Activated B cell treated with CpG ODN at 0.5 μM for 24 hours (primary cell): ENCODE measurements at regions not wholly inside any gene's neighbourhood (a gene's known extent, or its start where the extent isn't known, plus 50 kb on each side); places are given as distances from the start of the nearest gene placed in this dataset.
"Not testable (repeated sequence)": the region's sequence is repeated elsewhere in the genome, so short reads cannot be mapped to it uniquely, and the experiment has no call there.

Source experiments
- ATAC-seq: fragments of 200-7000 bp; cut with Tn5 transposase; one replicate; pipeline ENCODE4 v1.10.0; 2021; ENCODE audit warnings: low read depth, mild to moderate bottlenecking, moderate library complexity
- CTCF ChIA-PET: fragments of 350-600 bp; sonication (Branson Sonifier 250); formaldehyde crosslinking; loops from one replicate; lab custom pipeline; 2021; ENCODE audit warnings: antibody characterized with exemption; lab: Charles Lee
- POLR2A ChIA-PET: fragments of 350-600 bp; sonication (Branson Sonifier 250); formaldehyde crosslinking; loops from one replicate; lab custom pipeline; 2021; ENCODE audit warnings: antibody characterized with exemption; lab: Charles Lee
- DNase-seq: peaks from one replicate; pipeline ENCODE4 v3.0.0; 2022
- H3K27ac Mint-ChIP-seq: one replicate; pipeline ENCODE4 v1.8.0; 2020; ENCODE audit warnings: mixed read lengths
- H3K27me3 Mint-ChIP-seq: one replicate; pipeline ENCODE4 v1.8.0; 2021; ENCODE audit warnings: mixed read lengths
- H3K36me3 Mint-ChIP-seq: one replicate; pipeline ENCODE4 v1.8.0; 2021; ENCODE audit warnings: low read depth, mixed read lengths
- H3K4me1 Mint-ChIP-seq: one replicate; pipeline ENCODE4 v1.8.0; 2021; ENCODE audit warnings: mixed read lengths
- H3K4me3 Mint-ChIP-seq: one replicate; pipeline ENCODE4 v1.8.0; 2020; ENCODE audit warnings: mild to moderate bottlenecking, mixed read lengths
- H3K9me3 Mint-ChIP-seq: one replicate; pipeline ENCODE4 v1.8.0; 2020; ENCODE audit warnings: mixed read lengths
- CTCF ChIP-seq: fragments of 200-600 bp; IDR thresholded peaks from one replicate; pipeline ENCODE4 v1.8.0; 2022; ENCODE audit warnings: antibody characterized with exemption, mild to moderate bottlenecking
- intact Hi-C: fragments of 100-400 bp; cut with micrococcal nuclease; formaldehyde crosslinking; loops from one replicate; pipeline ENCODE4 v1.15.1; 2024

- Mint-ChIP-seq H3K27me3 (no peaks in the 10 kb centered on the region), H3K36me3 (no peaks in the 10 kb centered on the region), H3K4me1 (peaks cover 29% of the 10 kb centered on the region), H3K4me3 (no peak overlapping the region), H3K27ac (peak overlapping the region; percentile 47), H3K9me3 (peaks cover 4% of the 10 kb centered on the region)
- intact Hi-C loops = loop anchor here (10.0 kb wide), 1 partner anchor 572 kb away; the partner anchor contains the start of gene RAP2B
- no peak for ATAC-seq
- no peak for TF ChIP-seq CTCF
- CTCF ChIA-PET = no interaction called here
- POLR2A ChIA-PET = no interaction called here
- no peak for DNase-seq
Observed at GRCh38 chr3:152593242-152593641, 241.7 kb upstream of the P2RY1 start.

- peak; percentile 96 for ATAC-seq
- intact Hi-C loops = loop anchor here (10.0 kb wide), 1 partner anchor 569 kb away; the partner anchor contains the start of gene RAP2B
- ChIA-PET CTCF (interaction anchor here (1.2 to 2.3 kb wide), 4 partner anchors 20 to 124 kb away, joined by 4 to 8 read pairs (median 6); no protein-coding TSS in a partner anchor), POLR2A (interaction anchor here (0.6 to 1.4 kb wide), 7 partner anchors 14 to 565 kb away, joined by 3 to 15 read pairs (median 3); no protein-coding TSS in a partner anchor)
- Mint-ChIP-seq H3K36me3 (no peaks in the 10 kb centered on the region), H3K4me3 (peak overlapping the region; percentile 79), H3K27ac (peak overlapping the region; percentile 98), H3K27me3 (no peaks in the 10 kb centered on the region), H3K4me1 (peaks cover 29% of the 10 kb centered on the region), H3K9me3 (peaks cover 4% of the 10 kb centered on the region)
- DNase-seq = no peak
- TF ChIP-seq CTCF = no peak
Observed at GRCh38 chr3:152595975-152596821, 238.7 kb upstream of the P2RY1 start.

DNA sequence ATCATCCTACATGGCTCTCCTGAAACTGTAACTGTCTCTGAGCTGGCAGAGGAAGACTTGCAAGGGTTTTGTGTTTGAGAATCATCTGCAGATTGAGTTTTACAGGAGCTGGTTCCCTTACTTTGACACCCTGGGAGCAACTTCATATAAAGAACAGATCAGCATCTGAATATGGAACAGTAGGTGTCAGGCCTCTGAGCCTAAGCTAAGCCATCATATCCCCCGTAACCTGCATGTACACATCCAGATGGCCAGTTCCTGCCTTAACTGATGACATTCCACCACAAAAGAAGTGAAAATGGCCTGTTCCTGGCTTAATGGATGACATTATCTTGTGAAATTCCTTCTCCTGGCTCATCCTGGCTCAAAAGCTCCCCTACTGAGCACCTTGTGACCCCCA, 238.1 kb upstream of the P2RY1 start:
- H3K9me3 Mint-ChIP-seq = not testable (repeated sequence)
- intact Hi-C loops = loop anchor here (10.0 kb wide), 1 partner anchor 568 kb away; the partner anchor contains the start of gene RAP2B
- H3K27ac Mint-ChIP-seq = peak overlapping the region; percentile 98

GRCh38 chr3:152606146-152606545, 228.8 kb upstream of the P2RY1 start:
- H3K27me3 Mint-ChIP-seq = no peaks in the 10 kb centered on the region
- CTCF ChIA-PET = no interaction called here

More for the DNA sequence above, 238.1 kb upstream of the P2RY1 start:
- not testable (repeated sequence) for H3K36me3 Mint-ChIP-seq, ATAC-seq, H3K27me3 Mint-ChIP-seq, H3K4me3 Mint-ChIP-seq, DNase-seq
- H3K4me1 Mint-ChIP-seq = peaks cover 29% of the 10 kb centered on the region
- CTCF ChIA-PET = interaction anchor here (1.2 to 2.3 kb wide), 3 partner anchors 21 to 73 kb away, joined by 4 to 8 read pairs (median 6); no protein-coding TSS in a partner anchor
- POLR2A ChIA-PET = interaction anchor here (0.6 to 1.4 kb wide), 4 partner anchors 13 to 564 kb away, joined by 3 to 12 read pairs (median 4); no protein-coding TSS in a partner anchor

GRCh38 chr3:152607179-152607578, 227.8 kb upstream of the P2RY1 start:
- Mint-ChIP-seq H3K9me3 (peaks cover 2% of the 10 kb centered on the region), H3K4me1 (no peaks in the 10 kb centered on the region), H3K27ac (no peak overlapping the region), H3K36me3 (no peaks in the 10 kb centered on the region), H3K4me3 (no peak overlapping the region), H3K27me3 (no peaks in the 10 kb centered on the region)
- intact Hi-C loops = no loop called here
- ChIA-PET CTCF (no interaction called here), POLR2A (no interaction called here)
- no peak for DNase-seq
- no peak for ATAC-seq
- TF ChIP-seq CTCF = no peak

More at GRCh38 chr3:152606146-152606545, 228.8 kb upstream of the P2RY1 start:
- POLR2A ChIA-PET = no interaction called here
- no peaks in the 10 kb centered on the region for H3K4me1 Mint-ChIP-seq
- intact Hi-C loops = no loop called here
- no peak for TF ChIP-seq CTCF
- ATAC-seq = no peak
- no peak for DNase-seq
- H3K9me3 Mint-ChIP-seq = peaks cover 2% of the 10 kb centered on the region
- H3K27ac Mint-ChIP-seq = no peak overlapping the region
- no peak overlapping the region for H3K4me3 Mint-ChIP-seq
- no peaks in the 10 kb centered on the region for H3K36me3 Mint-ChIP-seq
